ENCODE measurements at regions not wholly inside any gene's neighbourhood (a gene's known extent, or its start where the extent isn't known, plus 50 kb on each side); places are given as distances from the start of the nearest gene placed in this dataset.

DNA sequence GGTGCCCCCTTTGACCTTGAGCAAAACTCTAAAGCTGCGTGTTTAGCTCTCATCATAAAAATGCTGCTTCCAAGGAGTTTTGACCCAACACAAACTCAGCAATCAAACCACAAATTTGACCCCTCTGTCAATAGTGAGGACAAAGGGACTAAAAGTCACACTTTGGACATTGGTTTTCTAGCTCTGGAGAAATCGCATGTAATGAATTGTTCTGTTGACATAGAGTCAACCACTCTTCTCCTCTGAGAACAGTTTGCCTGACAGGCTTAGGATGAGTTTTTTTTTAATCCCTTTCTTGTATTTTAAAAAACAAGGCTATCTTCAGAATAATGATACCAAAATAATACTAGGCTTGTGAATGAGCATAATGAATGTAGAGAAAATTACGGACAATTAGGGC is 61.1 kb upstream of the MAN2A1 start:
- TF ChIP-seq, protein P1, sequence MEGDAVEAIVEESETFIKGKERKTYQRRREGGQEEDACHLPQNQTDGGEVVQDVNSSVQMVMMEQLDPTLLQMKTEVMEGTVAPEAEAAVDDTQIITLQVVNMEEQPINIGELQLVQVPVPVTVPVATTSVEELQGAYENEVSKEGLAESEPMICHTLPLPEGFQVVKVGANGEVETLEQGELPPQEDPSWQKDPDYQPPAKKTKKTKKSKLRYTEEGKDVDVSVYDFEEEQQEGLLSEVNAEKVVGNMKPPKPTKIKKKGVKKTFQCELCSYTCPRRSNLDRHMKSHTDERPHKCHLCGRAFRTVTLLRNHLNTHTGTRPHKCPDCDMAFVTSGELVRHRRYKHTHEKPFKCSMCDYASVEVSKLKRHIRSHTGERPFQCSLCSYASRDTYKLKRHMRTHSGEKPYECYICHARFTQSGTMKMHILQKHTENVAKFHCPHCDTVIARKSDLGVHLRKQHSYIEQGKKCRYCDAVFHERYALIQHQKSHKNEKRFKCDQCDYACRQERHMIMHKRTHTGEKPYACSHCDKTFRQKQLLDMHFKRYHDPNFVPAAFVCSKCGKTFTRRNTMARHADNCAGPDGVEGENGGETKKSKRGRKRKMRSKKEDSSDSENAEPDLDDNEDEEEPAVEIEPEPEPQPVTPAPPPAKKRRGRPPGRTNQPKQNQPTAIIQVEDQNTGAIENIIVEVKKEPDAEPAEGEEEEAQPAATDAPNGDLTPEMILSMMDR (IDR thresholded peaks at IDR 0.05) = no peak
- no peak for TF ChIP-seq POLR2A (IDR thresholded peaks at IDR 0.05)
